ENCODE measurements at regions not wholly inside any gene's neighbourhood (a gene's known extent, or its start where the extent isn't known, plus 50 kb on each side); places are given as distances from the start of the nearest gene placed in this dataset.

DNA sequence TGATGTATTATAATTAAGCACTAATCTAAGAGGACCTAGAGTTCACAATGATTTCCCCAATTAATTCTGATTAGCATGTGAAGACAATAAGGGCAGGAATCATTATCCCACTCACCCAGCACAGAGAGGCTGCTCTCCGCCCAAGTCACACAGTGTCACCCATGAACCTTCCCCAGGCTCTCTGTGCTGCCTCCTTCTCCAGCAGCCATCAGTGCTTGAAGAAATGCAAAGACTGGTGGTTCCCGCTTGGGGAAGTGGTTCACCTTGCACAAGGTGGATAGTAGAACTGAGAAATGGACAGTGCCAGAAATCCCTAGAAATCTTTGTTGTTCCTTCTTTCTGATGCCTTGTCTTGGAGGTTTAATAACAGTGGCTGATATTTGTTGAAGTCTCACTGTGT, 401.3 kb downstream of the QKI start (continued):
- TF ChIP-seq ELF1 (IDR thresholded peaks at IDR 0.05; ENCODE audit: borderline replicate concordance, low read depth) (no peak), FOSL1 (IDR thresholded peaks at IDR 0.05; ENCODE audit: low read depth) (no peak), ZNF274 (IDR thresholded peaks at IDR 0.05; ENCODE audit: low read depth, low read length) (no peak)

DNA sequence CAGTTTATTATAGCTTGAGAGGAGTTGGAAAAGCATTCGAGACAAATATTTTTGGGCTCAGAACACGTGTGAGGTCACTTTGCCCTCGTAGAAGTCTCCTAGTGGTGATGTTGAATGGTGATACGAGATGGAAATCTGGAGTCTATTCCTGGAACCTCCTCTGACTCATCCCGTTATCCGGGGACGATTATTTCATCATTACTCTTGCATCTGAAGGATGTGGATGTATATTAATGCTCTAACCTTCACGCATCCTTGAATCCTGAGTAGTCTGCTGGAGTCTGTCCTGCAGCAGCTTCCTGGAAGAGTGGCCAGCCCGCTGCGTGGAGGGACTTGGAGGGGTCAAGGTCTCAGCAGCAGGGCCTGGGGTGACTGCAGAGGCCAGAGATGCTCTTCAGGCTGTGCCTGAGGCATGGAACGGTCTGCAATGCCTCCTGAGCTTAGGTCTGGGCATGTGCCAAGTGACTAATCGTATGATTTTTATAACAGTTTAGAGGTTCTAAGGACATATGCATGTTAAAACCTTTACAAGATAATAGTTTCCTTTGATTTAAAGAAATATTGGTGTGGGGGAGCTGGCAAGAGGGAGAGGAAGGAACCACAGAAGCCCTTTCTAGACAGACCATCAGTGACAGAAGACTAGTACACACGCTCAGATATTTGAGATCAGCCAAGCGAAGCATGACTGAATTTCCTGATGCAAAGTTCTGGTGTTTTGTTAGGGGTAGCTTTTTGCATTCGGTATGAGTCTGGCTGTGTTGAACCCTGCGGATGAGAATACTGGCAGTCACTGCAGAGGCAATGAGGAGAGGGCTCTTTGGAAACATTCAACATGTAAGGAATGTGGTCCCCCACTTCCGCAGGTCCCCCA, 400.2 kb downstream of the QKI start:
- BruUV-seq (replicated peaks), result no TSS peak
- Histone ChIP-seq H3K4me2 (ENCODE audit: low read length) (no peak overlapping the region), H3K79me2 (ENCODE audit: insufficient read depth, low read length) (no peaks in the 10 kb centered on the region), H3K27me3 (ENCODE audit: insufficient read depth, low read length) (no peaks in the 10 kb centered on the region), H3K9me3 (ENCODE audit: control insufficient read depth in 1 of 2, insufficient read depth in 1 of 2, low read depth in 1 of 2, low read length in 2 of 2) (no peaks in the 10 kb centered on the region), H3K4me3 (replicated peaks in 1 of 2; ENCODE audit: low read depth in 1 of 2, low read length in 2 of 2) (no peak overlapping the region), H2AFZ (ENCODE audit: low read depth, low read length, poor library complexity, severe bottlenecking) (no peak overlapping the region), H3K9ac (ENCODE audit: low read length) (no peak overlapping the region), H3K27ac (ENCODE audit: low read depth, low read length) (no peak overlapping the region), H3K36me3 (ENCODE audit: control insufficient read depth in 1 of 2, insufficient read depth in 2 of 2, low read length in 2 of 2) (no peaks in the 10 kb centered on the region; a peak in 1 of 4 replicates), H4K20me1 (ENCODE audit: insufficient read depth) (no peaks in the 10 kb centered on the region), H3K9me2 (ENCODE audit: insufficient read depth) (no peaks in the 10 kb centered on the region), H3K4me1 (ENCODE audit: control insufficient read depth in 1 of 2, insufficient read depth in 2 of 2, low read length in 2 of 2) (no peaks in the 10 kb centered on the region)
- TF ChIP-seq, protein P1, sequence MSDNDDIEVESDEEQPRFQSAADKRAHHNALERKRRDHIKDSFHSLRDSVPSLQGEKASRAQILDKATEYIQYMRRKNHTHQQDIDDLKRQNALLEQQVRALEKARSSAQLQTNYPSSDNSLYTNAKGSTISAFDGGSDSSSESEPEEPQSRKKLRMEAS (IDR thresholded peaks at IDR 0.05), result no peak
- CTCF ChIA-PET, result no interaction called here
- RAD21 ChIA-PET (ENCODE audit: low non-redundant PET in 1 of 2, low total read pairs in 2 of 2, uncharacterized antibody in 2 of 2, unreplicated experiment in 2 of 2), result no interaction called here
- DNase-seq (ENCODE audit: low read depth, low spot score), result no peak
- no peak for ATAC-seq
- POLR2A ChIA-PET, result no interaction called here
- intact Hi-C loops (cut with micrococcal nuclease), result no loop called here

DNA sequence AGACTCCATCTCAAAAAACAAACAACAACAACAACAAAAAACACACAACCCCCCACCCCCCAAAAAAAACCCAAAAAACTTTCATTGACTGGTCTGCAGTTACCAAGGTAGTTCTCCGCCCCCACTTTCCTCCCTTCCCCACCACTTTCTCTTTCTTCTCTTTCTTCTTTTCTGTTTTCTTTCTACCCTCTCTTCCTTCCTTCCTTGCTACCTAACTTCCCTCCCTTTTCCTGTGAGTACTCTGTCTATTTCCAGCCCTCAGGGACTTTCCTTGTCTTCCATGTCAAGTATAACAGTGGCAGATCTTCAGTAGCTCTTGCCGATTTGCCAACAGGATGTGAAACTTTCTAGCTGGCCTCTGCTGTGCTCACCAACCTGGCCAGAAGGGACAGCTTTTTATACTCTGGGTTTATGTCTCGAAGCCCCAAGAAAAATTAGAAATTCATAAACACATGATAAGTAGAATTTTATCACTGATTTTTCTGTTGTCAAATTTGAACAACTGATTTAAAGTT, 399.5 kb downstream of the QKI start:
- DNase-seq (ENCODE audit: low read depth, low spot score) (no peak), ATAC-seq (no peak)
- TF ChIP-seq ZNF274 (IDR thresholded peaks at IDR 0.05; ENCODE audit: low read depth, low read length) (no peak), FOSL1 (IDR thresholded peaks at IDR 0.05; ENCODE audit: low read depth) (no peak), POLR2A (IDR thresholded peaks at IDR 0.05; ENCODE audit: borderline replicate concordance, extremely low read depth, insufficient read depth, insufficient read length) (no peak), JUND (IDR thresholded peaks at IDR 0.05) (no peak), ZFX (IDR thresholded peaks at IDR 0.05) (no peak), TCF7L2 (IDR thresholded peaks at IDR 0.05; ENCODE audit: borderline replicate concordance, extremely low read depth, insufficient read depth, insufficient read length) (no peak), EGR1 (IDR thresholded peaks at IDR 0.05; ENCODE audit: low read depth) (no peak), RAD21 (IDR thresholded peaks at IDR 0.05; ENCODE audit: low read depth) (no peak), YY1 (IDR thresholded peaks at IDR 0.05; ENCODE audit: extremely low read depth, insufficient replicate concordance, low read depth, low read length) (no peak)
- TF ChIP-seq, protein P2, sequence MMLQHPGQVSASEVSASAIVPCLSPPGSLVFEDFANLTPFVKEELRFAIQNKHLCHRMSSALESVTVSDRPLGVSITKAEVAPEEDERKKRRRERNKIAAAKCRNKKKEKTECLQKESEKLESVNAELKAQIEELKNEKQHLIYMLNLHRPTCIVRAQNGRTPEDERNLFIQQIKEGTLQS (IDR thresholded peaks at IDR 0.05), result no peak
- Histone ChIP-seq H4K20me1 (ENCODE audit: insufficient read depth) (no peaks in the 10 kb centered on the region), H3K27ac (ENCODE audit: low read depth, low read length) (no peak overlapping the region), H3K36me3 (ENCODE audit: control insufficient read depth in 1 of 2, insufficient read depth in 2 of 2, low read length in 2 of 2) (no peaks in the 10 kb centered on the region; a peak in 1 of 4 replicates), H3K4me1 (ENCODE audit: control insufficient read depth in 1 of 2, insufficient read depth in 2 of 2, low read length in 2 of 2) (no peaks in the 10 kb centered on the region), H3K4me2 (ENCODE audit: low read length) (no peak overlapping the region), H3K4me3 (replicated peaks in 1 of 2; ENCODE audit: low read depth in 1 of 2, low read length in 2 of 2) (no peak overlapping the region), H3K27me3 (ENCODE audit: insufficient read depth, low read length) (no peaks in the 10 kb centered on the region), H2AFZ (ENCODE audit: low read depth, low read length, poor library complexity, severe bottlenecking) (no peak overlapping the region), H3K9ac (ENCODE audit: low read length) (no peak overlapping the region), H3K9me2 (ENCODE audit: insufficient read depth) (no peaks in the 10 kb centered on the region), H3K79me2 (ENCODE audit: insufficient read depth, low read length) (no peaks in the 10 kb centered on the region), H3K9me3 (ENCODE audit: control insufficient read depth in 1 of 2, insufficient read depth in 1 of 2, low read depth in 1 of 2, low read length in 2 of 2) (no peaks in the 10 kb centered on the region)
- ChIA-PET POLR2A (no interaction called here), CTCF (no interaction called here), RAD21 (ENCODE audit: low non-redundant PET in 1 of 2, low total read pairs in 2 of 2, uncharacterized antibody in 2 of 2, unreplicated experiment in 2 of 2) (no interaction called here)
- intact Hi-C loops (cut with micrococcal nuclease), result no loop called here
- no TSS peak for BruUV-seq (replicated peaks)
